Naive thymus-derived CD8-positive, alpha-beta T cell (primary cell): ENCODE measurements at regions not wholly inside any gene's neighbourhood (a gene's known extent, or its start where the extent isn't known, plus 50 kb on each side); places are given as distances from the start of the nearest gene placed in this dataset.

Experiments used
- ATAC-seq, 2 donors: fragments of 150-1000 bp; cut with Tn5 transposase in 1 of 2; sonication (Bioruptor Pico), chemical (Tn5 transposase) in 1 of 2; 1 replicate in 1 of 2; 2 replicates in 1 of 2; pipeline ENCODE4 v1.10.0; 2021; ENCODE audit warnings: mild to moderate bottlenecking in 2 of 2, moderate library complexity in 2 of 2
- POLR2A ChIA-PET: fragments of 350-600 bp; sonication (Branson Sonifier 250); formaldehyde crosslinking; loops from one replicate; lab custom pipeline; 2021; ENCODE audit warnings: antibody characterized with exemption; lab: Charles Lee
- DNase-seq, 10 donors: peaks; one replicate each; pipeline versions ENCODE4 v3.0.0 to v3.0.0-alpha.2; 2020 to 2022
- H3K27ac Mint-ChIP-seq, 10 donors: one replicate each; pipeline ENCODE4 v1.8.0; 2020 to 2022; ENCODE audit warnings: mild to moderate bottlenecking in 10 of 10, mixed read lengths in 10 of 10, moderate library complexity in 4 of 10, inconsistent platforms in 1 of 10
- H3K27me3 Mint-ChIP-seq, 5 donors: one replicate each; pipeline ENCODE4 v1.8.0; 2021 to 2022; ENCODE audit warnings: mixed read lengths in 5 of 5
- H3K36me3 Mint-ChIP-seq, 3 donors: one replicate each; pipeline ENCODE4 v1.8.0; 2020 to 2022; ENCODE audit warnings: mixed read lengths in 3 of 3, mild to moderate bottlenecking in 2 of 3, inconsistent platforms in 1 of 3
- H3K4me1 Mint-ChIP-seq, 4 donors: one replicate each; pipeline ENCODE4 v1.8.0; 2021 to 2022; ENCODE audit warnings: mixed read lengths in 4 of 4
- H3K4me3 Mint-ChIP-seq, 10 donors: one replicate each; pipeline ENCODE4 v1.8.0; 2020 to 2022; ENCODE audit warnings: mild to moderate bottlenecking in 10 of 10, mixed read lengths in 10 of 10, moderate library complexity in 6 of 10, inconsistent platforms in 1 of 10
- H3K9me3 Mint-ChIP-seq, 9 donors: one replicate each; pipeline ENCODE4 v1.8.0; 2020 to 2022; ENCODE audit warnings: mixed read lengths in 9 of 9, mild to moderate bottlenecking in 3 of 9, inconsistent platforms in 1 of 9, moderate library complexity in 1 of 9

DNA sequence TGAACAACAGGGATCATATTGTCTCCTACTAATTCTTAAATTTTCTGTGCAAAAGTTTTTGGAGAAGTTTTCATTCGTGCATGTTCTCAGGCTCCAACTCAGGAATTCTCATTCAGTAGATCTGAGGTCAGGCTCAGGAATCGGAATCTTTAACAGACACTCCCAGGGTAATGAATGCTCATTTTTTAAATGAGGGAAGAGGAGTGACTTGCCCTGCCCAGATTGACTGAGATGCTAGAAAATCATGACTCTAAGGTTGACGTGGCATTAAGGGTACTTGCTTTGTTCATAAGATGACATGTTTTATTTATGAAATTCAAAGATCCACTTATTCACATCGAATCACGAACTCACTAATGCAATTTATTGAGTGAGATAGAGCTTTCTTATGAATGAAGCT is 196.6 kb upstream of the NPVF start:
- peaks cover 2 to 10% (median 3%) of the 10 kb centered on the region in 4 donors for H3K4me1 Mint-ChIP-seq
- H3K36me3 Mint-ChIP-seq = no peaks in the 10 kb centered on the region
- H3K27ac Mint-ChIP-seq = no peak overlapping the region
- DNase-seq = no peak
- POLR2A ChIA-PET = no interaction called here
- no peak overlapping the region for H3K4me3 Mint-ChIP-seq
- H3K9me3 Mint-ChIP-seq = no peaks in the 10 kb centered on the region
- no peak for ATAC-seq
- peaks cover 0 to 6% (median 2%) of the 10 kb centered on the region in 5 donors for H3K27me3 Mint-ChIP-seq

DNA sequence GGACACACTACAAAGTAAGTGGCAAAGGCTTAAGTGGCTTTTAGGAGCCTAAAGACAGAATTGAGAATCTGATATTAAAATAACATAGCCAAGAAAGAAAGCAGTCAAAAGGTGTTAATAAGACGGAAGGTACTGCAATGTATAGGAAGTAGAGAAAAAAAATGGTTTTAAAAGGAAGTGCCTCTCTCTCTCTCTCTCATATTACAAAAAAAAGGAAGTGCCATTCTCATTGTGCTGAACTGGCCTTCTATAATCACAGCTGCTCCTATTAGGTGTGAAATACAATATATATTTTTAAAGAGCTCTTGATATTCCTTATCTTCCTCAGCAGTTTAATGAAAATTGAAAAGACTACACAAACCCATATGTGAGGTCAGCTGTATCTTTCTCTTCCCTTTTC is 199.4 kb upstream of the NPVF start:
- ATAC-seq (no peak), DNase-seq (no peak)
- Mint-ChIP-seq H3K27me3 (peaks cover 0 to 6% (median 0%) of the 10 kb centered on the region in 5 donors), H3K36me3 (no peaks in the 10 kb centered on the region), H3K27ac (no peak overlapping the region), H3K9me3 (no peaks in the 10 kb centered on the region), H3K4me3 (no peak overlapping the region), H3K4me1 (peaks cover 2 to 10% (median 3%) of the 10 kb centered on the region in 4 donors)
- POLR2A ChIA-PET = no interaction called here

DNA sequence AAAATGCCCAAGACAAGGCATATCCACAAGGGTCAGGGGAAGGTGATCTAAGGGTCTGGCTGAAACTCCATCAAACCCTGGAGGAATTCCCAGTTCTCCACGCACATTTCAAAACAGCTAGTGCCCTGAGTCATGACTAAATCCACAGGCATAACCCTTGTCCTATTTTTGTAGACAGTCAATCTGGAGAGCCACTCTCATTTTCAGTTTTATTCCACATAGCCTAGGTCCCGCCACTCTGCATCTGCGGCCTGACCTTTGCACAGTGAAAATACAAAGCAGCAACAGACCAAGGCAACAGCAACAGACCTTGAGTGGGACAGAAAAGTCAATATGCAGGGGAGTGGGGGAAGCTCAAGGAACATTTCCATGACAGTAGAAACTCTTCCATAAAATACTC is 201.4 kb upstream of the NPVF start:
- no peak overlapping the region for H3K4me3 Mint-ChIP-seq
- H3K4me1 Mint-ChIP-seq = peaks cover 2 to 10% (median 3%) of the 10 kb centered on the region in 4 donors
- H3K27me3 Mint-ChIP-seq = peaks cover 0 to 6% (median 1%) of the 10 kb centered on the region in 5 donors
- H3K27ac Mint-ChIP-seq = no peak overlapping the region
- DNase-seq = no peak
- no peak for ATAC-seq
- no peaks in the 10 kb centered on the region for H3K9me3 Mint-ChIP-seq
- H3K36me3 Mint-ChIP-seq = no peaks in the 10 kb centered on the region
- POLR2A ChIA-PET = no interaction called here

DNA sequence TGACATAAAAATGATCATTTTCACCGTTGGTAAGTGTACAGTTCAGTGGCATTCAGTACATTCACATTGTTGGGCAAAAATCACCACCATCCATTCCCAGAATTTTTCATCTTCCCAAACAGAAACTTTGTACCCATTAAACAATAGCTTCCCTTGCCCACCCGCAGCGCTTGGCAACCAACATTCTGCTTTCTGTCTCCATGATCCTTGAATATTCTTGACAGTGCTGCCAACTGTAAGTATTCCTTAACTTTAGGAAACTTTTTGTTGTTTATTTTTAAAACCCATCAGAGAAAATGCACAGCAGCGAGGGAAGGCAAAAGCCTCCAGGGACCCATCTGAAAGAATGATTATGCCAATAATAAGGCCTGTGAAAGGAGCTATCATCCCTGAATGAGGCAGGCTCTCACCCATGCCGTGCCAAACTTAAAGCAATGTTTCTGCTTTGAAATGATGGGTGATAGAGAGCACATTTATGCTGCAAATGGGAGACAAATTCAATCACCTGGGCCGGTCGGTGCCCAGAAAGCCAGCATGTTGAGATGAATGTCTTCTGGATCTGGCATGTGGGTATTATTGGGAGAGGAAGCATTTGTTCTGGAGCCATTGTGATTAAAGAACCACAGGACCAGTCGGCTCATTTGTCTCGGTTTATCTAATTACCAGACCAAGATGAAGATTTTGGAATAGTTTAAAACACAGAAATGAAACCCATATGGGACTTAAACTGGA is 202.1 kb upstream of the NPVF start:
- Mint-ChIP-seq H3K4me3 (no peak overlapping the region), H3K27ac (no peak overlapping the region), H3K36me3 (no peaks in the 10 kb centered on the region), H3K27me3 (peaks cover 0 to 6% (median 2%) of the 10 kb centered on the region in 5 donors), H3K9me3 (no peaks in the 10 kb centered on the region), H3K4me1 (peaks cover 2 to 10% (median 3%) of the 10 kb centered on the region in 4 donors)
- no peak for ATAC-seq
- POLR2A ChIA-PET = no interaction called here
- no peak for DNase-seq

DNA sequence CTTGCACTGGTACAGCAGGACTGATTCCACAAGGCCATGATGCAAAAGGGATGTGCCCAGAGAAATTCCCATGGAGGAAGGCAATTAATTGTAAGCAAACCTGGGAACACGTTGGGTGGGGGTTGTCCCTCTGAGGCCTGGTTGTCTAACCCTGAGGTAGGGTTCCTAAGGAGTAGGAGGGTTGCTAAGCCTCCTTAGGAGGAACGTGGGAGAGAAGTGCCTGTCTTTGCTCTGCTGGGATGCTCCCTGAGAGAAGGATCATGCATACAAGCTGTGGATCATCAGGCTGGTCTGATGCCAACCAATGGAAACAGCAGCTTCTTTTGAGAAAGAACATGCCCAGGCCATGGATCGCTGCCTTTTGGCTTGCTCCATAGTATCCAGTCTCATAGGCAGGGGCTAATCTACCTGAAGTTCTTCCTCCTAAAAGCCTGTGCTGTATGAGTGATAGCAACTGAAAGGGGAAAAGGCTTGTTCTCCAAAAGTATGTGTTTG is 203.7 kb upstream of the NPVF start:
- POLR2A ChIA-PET = no interaction called here
- Mint-ChIP-seq H3K36me3 (no peaks in the 10 kb centered on the region), H3K27me3 (peaks cover 0 to 8% (median 2%) of the 10 kb centered on the region in 5 donors), H3K4me3 (no peak overlapping the region), H3K4me1 (peaks cover 2 to 10% (median 3%) of the 10 kb centered on the region in 4 donors), H3K27ac (no peak overlapping the region), H3K9me3 (no peaks in the 10 kb centered on the region)
- no peak for ATAC-seq
- no peak for DNase-seq

DNA sequence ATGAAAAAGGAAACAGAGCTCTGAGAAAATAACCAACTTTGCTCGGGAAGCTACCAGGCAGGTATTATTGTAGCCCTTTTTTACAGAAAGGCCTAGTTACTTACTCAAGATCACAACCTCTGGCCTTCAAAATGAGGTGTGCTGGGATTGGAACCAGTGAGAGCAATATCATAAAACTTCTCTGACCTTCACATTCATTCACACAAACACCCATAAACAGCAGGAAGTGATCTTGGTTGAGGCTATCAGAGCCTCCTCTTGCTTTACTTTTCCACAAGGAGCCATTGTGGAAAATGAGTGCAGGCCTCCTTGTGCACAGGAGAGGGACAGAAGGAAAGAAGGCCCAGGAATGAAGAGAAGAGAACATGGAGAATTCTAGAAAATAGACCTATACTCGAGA is 204.5 kb upstream of the NPVF start:
- no peak for ATAC-seq
- Mint-ChIP-seq H3K27me3 (peaks cover 0 to 11% (median 2%) of the 10 kb centered on the region in 5 donors), H3K36me3 (no peaks in the 10 kb centered on the region), H3K9me3 (no peaks in the 10 kb centered on the region), H3K4me3 (no peak overlapping the region), H3K27ac (no peak overlapping the region), H3K4me1 (peaks cover 0 to 5% (median 3%) of the 10 kb centered on the region in 4 donors)
- POLR2A ChIA-PET = no interaction called here
- no peak for DNase-seq

DNA sequence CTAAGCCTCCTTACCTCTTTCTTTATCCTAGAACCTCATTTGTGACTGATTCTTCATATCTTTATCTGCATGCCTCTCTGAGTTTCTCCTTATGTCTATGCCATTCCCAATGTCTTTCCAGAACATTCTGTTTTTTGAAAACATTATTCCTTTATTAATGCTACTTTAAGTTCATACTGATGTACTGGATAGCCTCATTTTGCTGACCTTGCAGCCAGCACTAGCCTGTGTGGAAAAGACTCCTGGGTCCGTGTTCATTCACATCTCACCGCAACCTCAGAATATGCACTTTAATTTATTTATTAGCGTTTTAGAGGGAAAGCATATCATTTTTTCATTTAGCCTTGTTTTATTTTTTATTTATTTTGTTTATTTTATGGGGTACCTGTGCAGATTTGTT is 208.1 kb upstream of the NPVF start:
- H3K27ac Mint-ChIP-seq = no peak overlapping the region
- no peak overlapping the region for H3K4me3 Mint-ChIP-seq
- DNase-seq (no peak), ATAC-seq (no peak)
- peaks cover 10 to 28% (median 16%) of the 10 kb centered on the region in 9 donors for H3K9me3 Mint-ChIP-seq
- peaks cover 0 to 8% (median 5%) of the 10 kb centered on the region in 3 donors for H3K36me3 Mint-ChIP-seq
- H3K4me1 Mint-ChIP-seq = no peaks in the 10 kb centered on the region
- peaks cover 7 to 38% (median 19%) of the 10 kb centered on the region in 5 donors for H3K27me3 Mint-ChIP-seq
- POLR2A ChIA-PET = no interaction called here

DNA sequence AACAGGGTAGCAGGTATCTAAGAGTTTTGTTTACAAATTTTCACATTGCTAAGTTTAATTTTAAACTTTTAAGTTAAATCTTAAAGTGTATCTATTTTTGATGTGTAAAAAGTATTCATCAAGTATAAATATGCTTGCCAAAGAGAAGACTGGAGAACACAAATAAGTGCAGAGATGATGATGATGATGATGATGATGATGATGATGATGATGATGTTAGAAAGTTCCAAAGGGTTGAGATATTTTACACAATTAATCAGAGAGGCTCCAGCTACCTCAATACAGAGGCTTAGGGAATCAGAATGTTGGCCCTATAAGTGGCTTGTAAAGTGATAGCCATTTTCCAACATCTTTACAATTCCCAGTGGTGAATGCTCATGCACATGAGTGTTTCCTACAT is 209.0 kb upstream of the NPVF start:
- POLR2A ChIA-PET = no interaction called here
- DNase-seq (no peak), ATAC-seq (no peak)
- H3K27ac Mint-ChIP-seq = no peak overlapping the region
- H3K9me3 Mint-ChIP-seq = peaks cover 11 to 37% (median 23%) of the 10 kb centered on the region in 9 donors
- H3K36me3 Mint-ChIP-seq = peaks cover 0 to 13% (median 8%) of the 10 kb centered on the region in 3 donors
- no peak overlapping the region for H3K4me3 Mint-ChIP-seq
- H3K4me1 Mint-ChIP-seq = no peaks in the 10 kb centered on the region
- H3K27me3 Mint-ChIP-seq = peaks cover 8 to 38% (median 22%) of the 10 kb centered on the region in 5 donors

DNA sequence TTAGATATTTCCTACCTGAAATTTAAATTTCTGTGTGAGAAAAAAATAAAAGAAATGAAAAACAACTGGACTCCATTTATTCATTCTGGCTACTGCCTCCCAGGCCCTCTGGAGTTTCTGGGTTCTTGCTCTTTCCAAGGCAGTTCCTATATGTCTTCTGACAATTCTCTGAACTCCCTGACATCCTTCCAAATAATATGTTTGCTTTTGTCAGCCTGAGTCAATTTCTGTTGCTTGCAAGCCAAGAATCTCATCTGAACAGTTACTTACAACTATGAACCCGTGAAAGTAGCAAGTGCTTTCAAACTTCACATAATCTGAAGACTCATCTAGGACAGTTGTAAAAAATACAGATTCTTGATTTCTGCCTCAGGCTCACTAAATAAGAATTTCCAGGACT is 216.7 kb upstream of the NPVF start:
- Mint-ChIP-seq H3K4me3 (no peak overlapping the region), H3K27ac (no peak overlapping the region), H3K36me3 (peaks cover 2 to 34% (median 17%) of the 10 kb centered on the region in 3 donors), H3K4me1 (no peaks in the 10 kb centered on the region), H3K27me3 (peaks cover 11 to 44% (median 19%) of the 10 kb centered on the region in 5 donors), H3K9me3 (peaks cover 19 to 62% (median 46%) of the 10 kb centered on the region in 9 donors)
- no peak for DNase-seq
- no peak for ATAC-seq
- POLR2A ChIA-PET = no interaction called here

DNA sequence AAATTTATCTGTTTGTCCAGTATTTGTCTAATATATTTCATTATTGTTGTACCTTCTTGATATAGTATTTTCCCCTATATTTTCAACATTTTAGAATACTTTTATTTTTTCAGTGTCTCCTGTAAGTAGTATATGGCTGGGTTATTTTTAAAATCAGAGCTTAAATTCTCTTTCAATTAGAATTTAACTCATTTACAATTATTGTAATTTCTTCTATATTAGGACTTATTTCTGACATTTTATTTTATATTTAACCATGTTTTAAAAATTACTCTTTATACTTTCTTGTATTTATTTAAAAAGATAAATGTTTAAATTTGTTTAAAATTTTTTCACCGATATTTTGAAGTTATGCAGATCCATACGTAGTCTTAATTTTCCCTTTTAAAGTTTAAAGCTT is 220.0 kb upstream of the NPVF start:
- H3K4me1 Mint-ChIP-seq = no peaks in the 10 kb centered on the region
- no peak overlapping the region for H3K4me3 Mint-ChIP-seq
- DNase-seq (no peak), ATAC-seq (no peak)
- POLR2A ChIA-PET = no interaction called here
- peaks cover 3 to 26% (median 11%) of the 10 kb centered on the region in 5 donors for H3K27me3 Mint-ChIP-seq
- peaks cover 0 to 11% (median 10%) of the 10 kb centered on the region in 3 donors for H3K36me3 Mint-ChIP-seq
- peaks cover 5 to 29% (median 20%) of the 10 kb centered on the region in 9 donors for H3K9me3 Mint-ChIP-seq
- no peak overlapping the region for H3K27ac Mint-ChIP-seq

DNA sequence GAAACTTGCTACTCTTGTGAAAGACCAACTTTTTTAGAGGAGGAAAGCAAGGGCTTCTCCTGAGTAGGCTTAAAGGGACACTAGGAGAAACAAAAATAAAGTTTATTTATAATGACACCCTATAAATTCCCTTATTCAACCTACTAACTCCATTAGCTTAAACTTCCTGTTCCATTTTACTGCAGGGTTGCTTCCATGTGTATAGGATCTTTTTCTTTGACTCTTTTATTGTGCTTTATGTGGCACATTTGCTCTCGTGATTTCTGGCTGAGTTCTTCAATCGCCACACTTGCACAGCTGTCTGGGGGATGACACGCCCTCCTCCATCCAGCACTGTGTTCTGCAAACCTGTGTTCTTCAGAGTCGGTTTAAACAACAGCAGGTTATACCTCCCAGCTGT is 225.7 kb upstream of the NPVF start:
- DNase-seq (no peak), ATAC-seq (no peak)
- POLR2A ChIA-PET = no interaction called here
- Mint-ChIP-seq H3K4me3 (no peak overlapping the region), H3K9me3 (peaks cover 0 to 2% (median 0%) of the 10 kb centered on the region in 9 donors), H3K4me1 (no peaks in the 10 kb centered on the region), H3K36me3 (no peaks in the 10 kb centered on the region), H3K27me3 (peaks cover 0 to 14% (median 3%) of the 10 kb centered on the region in 5 donors), H3K27ac (no peak overlapping the region)

DNA sequence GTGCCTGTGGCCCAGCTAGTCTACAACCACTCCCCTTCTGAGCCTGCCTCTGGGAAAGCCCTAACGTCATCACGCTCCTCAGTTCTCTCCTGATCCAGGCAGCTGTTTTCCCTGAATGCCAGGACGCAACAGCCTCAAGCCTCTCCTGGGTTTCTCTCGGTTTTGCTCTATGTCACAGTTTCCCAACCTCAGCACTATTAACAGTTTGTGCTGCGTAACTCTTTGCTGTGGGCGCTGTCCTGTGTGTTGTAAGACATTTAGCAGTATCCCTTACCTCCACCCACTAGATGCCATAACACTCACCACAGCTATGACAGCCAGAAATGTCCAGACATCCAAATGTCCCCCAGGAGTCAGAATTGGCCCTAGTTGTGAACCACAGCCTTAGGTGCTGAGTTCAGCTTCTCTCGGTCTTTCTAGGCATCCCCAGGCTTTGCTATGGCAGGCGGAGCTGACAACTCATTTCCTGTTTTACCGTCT is 226.3 kb upstream of the NPVF start:
- no peaks in the 10 kb centered on the region for H3K36me3 Mint-ChIP-seq
- peaks cover 0 to 15% (median 6%) of the 10 kb centered on the region in 5 donors for H3K27me3 Mint-ChIP-seq
- ATAC-seq (no peak), DNase-seq (no peak)
- H3K4me3 Mint-ChIP-seq = no peak overlapping the region
- POLR2A ChIA-PET = no interaction called here
- no peak overlapping the region for H3K27ac Mint-ChIP-seq
- H3K4me1 Mint-ChIP-seq = no peaks in the 10 kb centered on the region
- H3K9me3 Mint-ChIP-seq = no peaks in the 10 kb centered on the region

DNA sequence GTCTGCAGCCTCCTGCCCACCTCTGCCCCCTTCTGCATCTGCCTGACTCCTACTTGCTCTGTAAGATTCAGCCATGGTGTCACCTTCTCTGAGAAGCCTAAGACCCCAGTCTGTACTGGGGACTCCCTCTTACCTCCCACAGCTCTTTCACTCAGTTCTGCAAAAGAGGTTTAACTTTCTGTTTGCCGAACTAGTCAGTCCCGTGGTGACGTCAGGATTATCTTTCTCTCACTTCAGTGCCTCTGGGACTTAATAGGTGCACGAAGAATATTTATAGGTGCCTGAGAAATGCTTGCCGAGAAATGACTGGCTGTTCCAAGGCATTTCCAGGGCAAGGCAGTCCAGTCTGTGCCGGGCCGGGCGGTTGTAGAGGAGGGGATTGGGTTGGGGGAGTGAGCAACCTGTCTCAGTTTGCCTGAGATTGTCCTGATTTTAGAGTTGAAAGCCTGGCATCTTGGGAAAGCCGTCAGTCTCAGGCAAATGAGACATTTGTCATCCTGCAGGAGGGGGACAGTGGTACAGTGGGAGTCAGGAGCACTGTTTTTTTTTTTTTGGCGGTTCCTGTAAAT is 227.5 kb upstream of the NPVF start:
- Mint-ChIP-seq H3K27me3 (peaks cover 4 to 26% (median 10%) of the 10 kb centered on the region in 5 donors), H3K9me3 (no peaks in the 10 kb centered on the region), H3K4me1 (no peaks in the 10 kb centered on the region), H3K27ac (no peak overlapping the region), H3K4me3 (no peak overlapping the region), H3K36me3 (no peaks in the 10 kb centered on the region)
- POLR2A ChIA-PET = no interaction called here
- no peak for ATAC-seq
- DNase-seq = no peak
